GM19043 (cell line): ENCODE measurements at regions not wholly inside any gene's neighbourhood (a gene's known extent, or its start where the extent isn't known, plus 50 kb on each side); places are given as distances from the start of the nearest gene placed in this dataset.

Experiments
- ATAC-seq: cut with Tn5 transposase; IDR thresholded peaks from one replicate; pipeline ENCODE4 v1.9.1; 2021; ENCODE audit warnings: low read depth; ENCODE audit not compliant: unreplicated experiment

- no peak for ATAC-seq
Observed at GRCh38 chr13:78998630-78999315, 339.8 kb upstream of the OBI1 start.

DNA sequence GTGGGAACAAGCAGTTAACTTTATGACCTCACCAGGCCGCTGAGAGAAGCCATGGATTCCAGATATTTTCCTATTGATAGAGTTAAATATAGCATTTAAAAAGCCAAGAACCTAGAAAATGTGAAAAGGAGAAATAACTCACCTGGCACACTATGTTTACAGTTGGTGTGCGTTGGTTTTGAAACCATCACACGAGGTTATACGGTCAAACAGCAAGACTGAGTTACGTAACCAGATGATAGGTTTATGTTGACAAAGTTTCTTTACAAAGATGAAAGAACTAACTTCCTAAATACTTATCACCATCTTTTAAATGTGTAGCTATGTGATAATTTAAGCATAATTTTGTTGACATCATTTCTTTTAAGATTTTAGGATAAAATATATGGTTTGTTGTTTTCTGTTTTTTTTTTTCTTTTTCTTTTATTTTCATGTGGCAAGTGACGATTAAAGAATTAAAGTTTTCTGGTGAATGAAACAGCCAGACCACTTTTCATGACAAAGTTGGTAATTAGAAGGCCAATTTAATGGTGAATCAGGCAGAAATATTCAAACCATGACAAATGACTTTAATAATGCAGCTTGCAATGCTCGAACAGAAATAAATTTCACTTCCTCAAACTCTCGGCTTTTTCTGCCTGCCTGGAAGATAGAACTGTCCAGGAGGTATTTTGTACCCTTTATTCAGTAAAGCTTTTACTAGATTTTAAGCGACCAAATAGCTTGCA lies 339.1 kb upstream of the OBI1 start:
- ATAC-seq, result no peak

DNA sequence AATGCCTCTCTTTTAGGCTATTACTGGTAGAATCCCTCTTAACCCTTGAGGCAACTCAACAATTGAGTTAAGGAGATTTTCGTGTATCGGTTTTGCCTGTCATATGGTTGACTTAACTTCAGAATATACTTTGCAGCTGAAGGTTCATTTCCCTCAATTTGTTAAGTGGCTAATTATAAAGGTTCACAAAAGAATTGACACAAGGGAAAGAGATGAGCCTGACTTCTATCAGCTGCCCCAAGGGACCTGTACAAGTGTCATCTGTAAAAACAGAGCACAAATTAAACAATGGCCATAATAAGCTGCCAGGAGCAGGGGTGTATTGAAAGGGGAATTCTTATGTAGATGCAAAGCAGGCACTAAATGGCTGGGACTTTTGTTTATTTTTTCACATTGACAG lies 334.8 kb upstream of the OBI1 start:
- no peak for ATAC-seq

- no peak for ATAC-seq
Observed at GRCh38 chr13:78981913-78982312, 323.0 kb upstream of the OBI1 start.

DNA sequence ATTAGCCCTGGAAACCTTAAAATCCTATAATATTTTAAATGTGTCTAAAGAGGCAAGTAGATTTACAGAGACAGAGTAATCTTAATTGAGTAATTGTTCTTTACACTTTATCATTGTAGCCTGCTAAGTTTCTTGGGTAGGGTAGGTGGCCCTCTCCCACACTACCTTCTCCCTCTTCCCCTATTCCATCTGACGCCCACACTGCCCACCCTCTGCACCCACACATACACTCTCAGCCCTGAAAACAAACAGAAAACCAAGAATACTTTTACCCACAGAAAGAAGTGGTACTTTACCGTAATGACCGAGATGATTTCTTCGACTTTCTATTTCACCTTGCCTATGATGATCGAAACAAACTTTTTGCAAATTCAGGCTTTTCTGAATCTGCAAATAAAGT lies 320.4 kb upstream of the OBI1 start:
- ATAC-seq, result no peak

GRCh38 chr13:78978381-78978998 lies 319.5 kb upstream of the OBI1 start:
- ATAC-seq, result peak; percentile 94

DNA sequence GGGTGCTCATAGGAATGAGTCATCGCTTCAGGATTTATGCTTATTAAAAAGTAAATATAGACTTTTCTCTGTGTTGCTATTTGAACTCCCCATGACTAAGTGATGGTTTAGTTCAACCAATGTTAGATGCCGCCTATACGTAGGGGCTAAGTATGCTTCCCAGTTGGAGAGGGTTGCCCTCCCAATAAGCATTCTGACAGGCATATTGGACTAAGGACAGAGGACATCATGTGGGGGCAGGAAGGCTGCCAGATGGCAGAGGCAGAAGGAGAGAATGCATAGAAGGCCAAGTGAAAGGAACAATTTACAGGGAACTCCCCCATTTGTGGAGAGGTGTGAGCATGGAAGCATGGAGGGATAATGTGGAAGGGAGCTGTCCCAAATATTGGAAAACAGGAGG lies 318.4 kb upstream of the OBI1 start:
- ATAC-seq, result no peak

DNA sequence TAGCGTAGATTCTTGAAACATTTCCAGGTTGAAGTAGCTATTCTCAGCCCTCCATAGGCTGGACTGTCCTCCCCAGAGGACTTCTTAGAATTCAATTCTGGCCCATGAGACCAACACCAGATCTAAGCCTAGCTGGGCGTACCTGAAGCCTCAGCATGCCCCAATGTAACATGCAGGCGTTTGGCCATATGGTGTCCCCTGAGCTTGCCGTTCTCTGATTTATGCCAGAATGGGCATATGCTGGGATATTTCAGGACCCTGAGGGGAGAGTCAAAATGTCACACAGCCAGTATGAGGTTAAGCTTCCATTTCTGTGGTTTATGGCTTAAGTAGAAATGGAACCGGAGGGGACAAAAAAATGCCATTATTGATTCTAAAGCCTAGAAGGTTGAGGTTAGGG lies 317.7 kb upstream of the OBI1 start:
- ATAC-seq, result no peak

- ATAC-seq, result no peak
Observed at GRCh38 chr13:78972561-78972960, 313.6 kb upstream of the OBI1 start.

GRCh38 chr13:78971355-78972025 lies 312.5 kb upstream of the OBI1 start:
- ATAC-seq, result no peak

DNA sequence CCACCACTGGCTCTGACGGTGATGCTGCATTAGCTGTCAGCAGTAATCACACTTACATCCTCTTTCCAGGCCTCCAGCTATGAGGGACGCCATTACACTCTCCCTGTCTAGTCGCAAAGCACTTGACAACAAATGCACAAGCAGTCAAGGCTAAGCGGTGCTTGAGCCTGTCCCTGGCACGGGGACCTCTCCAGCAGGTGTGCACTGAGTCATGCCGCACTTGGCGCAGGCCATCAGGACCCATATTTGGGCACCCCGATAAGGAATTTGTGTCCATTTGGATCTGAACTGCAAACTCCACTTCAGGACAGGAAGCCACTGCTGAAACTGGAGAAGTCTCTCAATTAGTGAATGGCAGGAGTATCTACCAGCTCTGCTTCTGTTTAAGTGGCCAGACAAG lies 301.9 kb upstream of the OBI1 start:
- ATAC-seq, result no peak

DNA sequence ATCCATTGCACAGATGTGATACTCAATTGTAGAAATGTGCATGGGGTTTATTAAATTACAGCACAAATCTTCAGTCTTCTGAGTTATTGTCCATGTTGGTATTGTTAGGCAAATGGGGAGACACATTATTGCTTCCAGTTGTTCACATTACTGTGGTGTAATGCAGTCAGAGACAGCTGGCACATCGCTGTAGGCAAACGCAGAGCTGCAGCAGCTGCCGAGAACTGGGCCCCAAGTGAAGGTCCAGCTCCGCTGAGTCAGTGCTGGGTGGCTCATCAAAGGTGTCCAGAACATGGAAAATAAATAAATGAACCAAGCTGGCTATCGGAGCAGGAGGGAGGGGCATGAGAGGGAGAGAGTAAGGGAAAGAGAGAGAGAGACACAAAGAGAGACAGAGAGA lies 299.1 kb upstream of the OBI1 start:
- no peak for ATAC-seq

DNA sequence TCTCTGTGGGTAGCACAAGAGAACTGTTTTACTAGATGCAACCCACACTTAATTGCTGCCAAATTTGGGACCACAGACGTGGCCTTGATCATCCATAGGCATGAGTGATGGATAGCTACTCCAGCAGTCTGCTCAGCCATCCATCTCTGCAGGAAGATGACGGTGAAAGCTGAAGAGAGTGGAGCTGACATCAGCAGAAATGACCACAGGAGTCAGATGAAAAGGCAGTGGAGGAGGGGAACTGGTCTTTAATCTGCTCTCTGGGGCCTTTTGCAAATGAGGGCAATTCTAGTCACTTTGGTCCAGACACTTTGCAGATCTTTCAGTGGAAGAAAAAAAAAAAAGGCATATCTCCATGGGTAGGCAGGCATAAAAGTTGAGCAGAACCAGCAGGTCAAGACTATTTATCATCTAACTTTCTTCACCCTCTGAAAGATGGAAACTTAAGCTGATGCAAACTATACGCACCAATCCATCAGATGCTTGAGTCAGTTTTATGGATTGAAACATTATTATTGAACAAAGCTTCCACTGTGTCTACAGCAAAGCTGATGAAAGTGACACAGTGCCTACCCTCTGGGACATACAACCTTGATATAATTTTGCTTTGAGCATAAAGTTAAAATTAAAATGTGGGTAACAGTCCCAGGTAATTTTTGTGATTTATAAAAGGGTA lies 281.6 kb upstream of the OBI1 start:
- no peak for ATAC-seq

DNA sequence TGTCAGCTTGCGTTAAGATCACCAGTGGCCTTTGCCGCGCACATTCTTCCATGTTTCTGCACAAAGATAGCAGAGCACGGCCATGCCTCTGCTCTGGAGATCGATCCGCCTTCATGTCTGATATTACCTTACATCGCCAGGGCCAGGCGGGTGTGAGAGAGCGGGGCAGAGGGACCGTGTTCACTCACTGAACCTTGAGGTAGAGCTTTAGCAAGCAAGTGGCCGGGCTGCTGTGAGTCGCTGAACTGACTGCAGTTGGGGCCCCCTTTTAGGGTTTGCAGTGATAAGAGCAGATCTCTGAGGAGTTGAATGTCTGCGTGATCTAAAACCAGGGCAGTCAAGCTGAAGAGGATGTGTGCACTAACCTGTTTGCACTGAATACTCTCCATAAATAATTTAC lies 275.4 kb upstream of the OBI1 start:
- no peak for ATAC-seq

DNA sequence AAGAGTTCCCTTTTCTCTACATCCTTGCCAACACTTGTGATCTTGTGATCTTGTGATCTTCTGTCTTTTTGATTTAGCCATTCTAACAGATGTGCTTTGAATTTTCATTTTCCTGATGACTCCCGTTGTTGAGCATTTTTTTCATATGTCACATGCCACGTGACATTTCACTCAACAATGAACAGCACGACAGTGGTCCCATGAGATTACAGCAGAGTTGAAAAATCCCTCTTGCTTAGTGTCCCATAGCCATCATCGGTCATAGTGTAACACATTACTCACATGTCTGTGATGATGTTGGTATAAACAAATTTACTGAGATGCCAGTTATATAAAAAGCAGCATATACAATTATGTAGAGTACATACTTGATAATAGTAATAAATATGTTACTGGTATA lies 256.1 kb upstream of the OBI1 start:
- no peak for ATAC-seq

- no peak for ATAC-seq
Observed at GRCh38 chr13:78913656-78914055, 254.7 kb upstream of the OBI1 start.

- ATAC-seq, result no peak
Observed at GRCh38 chr13:78910147-78910546, 251.2 kb upstream of the OBI1 start.

- ATAC-seq, result no peak
Observed at GRCh38 chr13:78909276-78909675, 250.3 kb upstream of the OBI1 start.

DNA sequence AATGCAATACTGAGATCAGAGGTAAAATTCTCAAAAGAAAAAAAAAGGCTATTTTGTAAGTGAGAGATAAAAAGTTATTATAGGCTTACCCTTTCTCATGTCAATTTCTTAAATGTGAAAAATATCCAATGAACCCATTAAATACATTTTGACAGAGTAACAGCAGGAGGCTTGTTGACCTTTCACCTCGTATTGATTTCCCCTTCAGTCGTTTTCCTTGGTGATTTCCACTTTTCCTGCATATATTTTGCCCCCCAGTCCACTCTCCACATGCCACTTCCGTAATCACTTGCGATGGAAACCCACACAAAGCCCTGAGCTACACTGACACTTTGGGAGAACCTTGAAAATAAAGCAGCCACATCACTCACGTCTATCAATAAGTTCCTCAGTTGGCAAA lies 248.1 kb upstream of the OBI1 start:
- ATAC-seq, result no peak

GRCh38 chr13:78897200-78897599 lies 238.2 kb upstream of the OBI1 start:
- no peak for ATAC-seq

DNA sequence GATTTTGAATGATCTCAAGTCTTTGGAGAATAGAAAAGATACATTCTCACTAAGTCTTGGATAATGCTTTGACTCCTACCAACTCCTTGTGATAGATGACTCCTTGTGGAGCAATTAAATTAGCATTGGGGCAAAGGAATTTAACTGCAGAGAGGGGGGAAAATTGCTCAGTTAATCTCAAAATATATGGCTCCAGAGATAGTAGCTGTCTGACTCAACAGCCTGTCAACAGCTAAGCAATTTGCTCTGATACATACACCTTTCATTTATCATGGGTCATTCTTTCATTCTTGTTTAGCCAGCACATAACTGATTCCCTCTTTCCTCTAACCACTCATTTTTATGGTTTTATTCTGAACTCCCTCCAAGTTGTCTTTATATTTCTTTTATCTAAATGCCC lies 225.6 kb upstream of the OBI1 start:
- no peak for ATAC-seq
